ENCODE measurements at regions not wholly inside any gene's neighbourhood (a gene's known extent, or its start where the extent isn't known, plus 50 kb on each side); places are given as distances from the start of the nearest gene placed in this dataset.

GRCh38 chr14:95817271-95817670 lies 59.4 kb upstream of the TUNAR start:
- TF ChIP-seq POLR2AphosphoS5 (IDR thresholded peaks at IDR 0.05; ENCODE audit: low read depth, low read length) (no peak), TAF1 (IDR thresholded peaks at IDR 0.05; ENCODE audit: borderline replicate concordance, insufficient read depth, low read length) (no peak)
